PC-9 (cell line): ENCODE measurements at regions not wholly inside any gene's neighbourhood (a gene's known extent, or its start where the extent isn't known, plus 50 kb on each side); places are given as distances from the start of the nearest gene placed in this dataset.

Experiments used
- BruUV-seq: library from RNA; stranded (reverse); fragments of 400-500 nt; replicated peaks from 2 replicates; lab custom pipeline; 2021; lab: Mats Ljungman, UMichigan
- CTCF ChIA-PET: fragments of 300-600 bp; sonication (Branson Sonifier 250); formaldehyde crosslinking; loops from one replicate; lab custom pipeline; 2022; ENCODE audit warnings: antibody characterized with exemption; lab: Charles Lee
- POLR2A ChIA-PET: fragments of 300-600 bp; sonication (Branson Sonifier 250); formaldehyde crosslinking; loops from one replicate; lab custom pipeline; 2022; ENCODE audit warnings: antibody characterized with exemption; ENCODE audit not compliant: unreplicated experiment; lab: Charles Lee
- DNase-seq, 2 experiments: peaks; one replicate each; pipeline versions ENCODE4 v3.0.0 to v3.0.0-alpha.2; 2015 to 2022; ENCODE audit warnings: mixed read lengths in 1 of 2
- H2AFZ ChIP-seq: fragments of 200-600 bp; sonication (generic); 2 replicates; pipeline ENCODE4 v1.8.1; 2017; ENCODE audit warnings: antibody characterized with exemption
- H3F3A ChIP-seq: fragments of 200-600 bp; sonication (generic); 2 replicates; pipeline ENCODE4 v1.8.1; 2017; ENCODE audit warnings: antibody characterized with exemption, mild to moderate bottlenecking, low read depth; ENCODE audit not compliant: insufficient read depth
- H3K27ac ChIP-seq: fragments of 200-600 bp; sonication (generic); 2 replicates; pipeline ENCODE4 v1.6.1; 2016; ENCODE audit warnings: mixed run types
- H3K27me3 ChIP-seq: fragments of 200-600 bp; sonication (generic); 2 replicates; pipeline ENCODE4 v1.6.1; 2016; ENCODE audit warnings: low read depth, mixed run types; ENCODE audit not compliant: insufficient read depth
- H3K36me3 ChIP-seq: fragments of 200-600 bp; sonication (generic); 2 replicates; pipeline ENCODE4 v1.6.1; 2016; ENCODE audit warnings: low read depth, mixed run types
- H3K4me1 ChIP-seq: fragments of 200-600 bp; sonication (generic); replicated peaks from 2 replicates; pipeline ENCODE4 v1.6.1; 2016; ENCODE audit warnings: mixed run types; ENCODE audit not compliant: insufficient read depth
- H3K4me2 ChIP-seq: fragments of 200-600 bp; sonication (generic); 2 replicates; pipeline ENCODE4 v1.6.1; 2017; ENCODE audit warnings: mixed run types
- H3K4me3 ChIP-seq: fragments of 200-600 bp; sonication (generic); 2 replicates; pipeline ENCODE4 v1.6.1; 2016; ENCODE audit warnings: mixed run types
- H3K79me2 ChIP-seq: fragments of 200-600 bp; sonication (generic); 2 replicates; pipeline ENCODE4 v1.6.1; 2017; ENCODE audit warnings: low read depth, mixed run types
- H3K9me2 ChIP-seq: fragments of 200-600 bp; sonication (generic); 2 replicates; pipeline ENCODE4 v1.8.1; 2017; ENCODE audit warnings: mild to moderate bottlenecking; ENCODE audit not compliant: insufficient read depth
- H3K9me3 ChIP-seq: fragments of 200-600 bp; sonication (generic); 2 replicates; pipeline ENCODE4 v1.8.1; 2016; ENCODE audit warnings: low read depth; ENCODE audit not compliant: insufficient read depth
- H4K20me1 ChIP-seq: fragments of 200-600 bp; sonication (generic); 2 replicates; pipeline ENCODE4 v1.8.1; 2017; ENCODE audit not compliant: insufficient read depth
- EZH2 ChIP-seq: fragments of 200-600 bp; sonication (generic); IDR thresholded peaks from 2 replicates; pipeline ENCODE4 v1.8.0; 2017; ENCODE audit warnings: antibody characterized with exemption, low read depth
- intact Hi-C: fragments of 100-400 bp; cut with micrococcal nuclease; formaldehyde crosslinking; loops from one replicate; pipeline ENCODE4 v1.10.0; 2022; ENCODE audit not compliant: unreplicated experiment
- TF ChIP-seq, protein P1 (sequence below): fragments of 200-600 bp; sonication (generic); conservative IDR thresholded peaks from 2 replicates; pipeline ENCODE4 v1.6.1; 2017; ENCODE audit warnings: mixed run types, antibody characterized with exemption, mild to moderate bottlenecking, moderate library complexity

DNA sequence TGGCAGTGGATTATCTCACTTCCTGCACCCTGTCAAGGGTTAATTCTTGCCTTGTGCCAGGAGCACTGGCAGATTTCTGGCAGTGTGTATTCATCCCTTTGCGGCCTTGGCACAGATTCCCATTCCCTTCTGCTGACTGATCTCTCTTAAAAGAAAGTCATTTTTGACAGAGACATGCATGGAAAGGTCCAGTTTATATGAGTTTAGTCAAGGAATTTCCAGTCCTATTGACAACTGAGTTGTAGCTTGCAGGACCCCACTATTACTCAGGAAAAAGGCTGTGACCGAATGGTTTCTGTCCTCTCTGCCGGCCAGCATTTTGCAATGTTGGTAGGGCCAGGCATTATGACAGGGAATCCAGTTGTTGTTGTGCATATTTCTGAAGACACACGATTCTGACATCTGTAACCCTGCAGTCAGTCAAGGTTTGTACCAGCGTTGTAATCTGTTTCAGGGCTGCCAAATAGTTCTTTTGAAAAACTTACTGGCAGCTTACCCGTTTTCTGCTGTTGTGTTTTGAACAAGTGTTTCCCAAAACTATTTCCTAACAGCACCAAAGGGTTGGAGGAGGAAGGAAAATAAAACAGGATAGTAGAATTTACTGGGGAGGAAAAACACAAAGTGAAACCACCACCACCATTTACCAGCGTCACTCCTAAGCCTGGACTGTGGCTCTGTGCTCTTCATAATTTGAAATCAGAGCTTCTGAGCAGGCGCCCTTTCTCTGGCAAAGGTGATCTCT, 243.4 kb upstream of the KLF4 start:
- Histone ChIP-seq H4K20me1 (no peaks in the 10 kb centered on the region), H3K79me2 (no peaks in the 10 kb centered on the region), H3K9me2 (no peaks in the 10 kb centered on the region), H3K4me2 (no peak overlapping the region), H3K4me1 (no peaks in the 10 kb centered on the region; the same call in 1 of the 2 replicates), H3F3A (no peaks in the 10 kb centered on the region), H3K4me3 (no peak overlapping the region), H3K27ac (no peak overlapping the region), H3K36me3 (no peaks in the 10 kb centered on the region), H3K9me3 (no peaks in the 10 kb centered on the region), H3K27me3 (no peaks in the 10 kb centered on the region), H2AFZ (no peak overlapping the region)
- ChIA-PET CTCF (interaction anchor here (0.7 kb wide), 1 partner anchor 1209 kb away, joined by 3 read pairs; no protein-coding TSS in a partner anchor), POLR2A (interaction anchor here (0.6 kb wide), 1 partner anchor 48 kb away, joined by 8 read pairs; no protein-coding TSS in a partner anchor)
- BruUV-seq, result no TSS peak
- DNase-seq, result no peak
- TF ChIP-seq, protein P1, sequence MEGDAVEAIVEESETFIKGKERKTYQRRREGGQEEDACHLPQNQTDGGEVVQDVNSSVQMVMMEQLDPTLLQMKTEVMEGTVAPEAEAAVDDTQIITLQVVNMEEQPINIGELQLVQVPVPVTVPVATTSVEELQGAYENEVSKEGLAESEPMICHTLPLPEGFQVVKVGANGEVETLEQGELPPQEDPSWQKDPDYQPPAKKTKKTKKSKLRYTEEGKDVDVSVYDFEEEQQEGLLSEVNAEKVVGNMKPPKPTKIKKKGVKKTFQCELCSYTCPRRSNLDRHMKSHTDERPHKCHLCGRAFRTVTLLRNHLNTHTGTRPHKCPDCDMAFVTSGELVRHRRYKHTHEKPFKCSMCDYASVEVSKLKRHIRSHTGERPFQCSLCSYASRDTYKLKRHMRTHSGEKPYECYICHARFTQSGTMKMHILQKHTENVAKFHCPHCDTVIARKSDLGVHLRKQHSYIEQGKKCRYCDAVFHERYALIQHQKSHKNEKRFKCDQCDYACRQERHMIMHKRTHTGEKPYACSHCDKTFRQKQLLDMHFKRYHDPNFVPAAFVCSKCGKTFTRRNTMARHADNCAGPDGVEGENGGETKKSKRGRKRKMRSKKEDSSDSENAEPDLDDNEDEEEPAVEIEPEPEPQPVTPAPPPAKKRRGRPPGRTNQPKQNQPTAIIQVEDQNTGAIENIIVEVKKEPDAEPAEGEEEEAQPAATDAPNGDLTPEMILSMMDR, result no peak
- TF ChIP-seq EZH2, result no peak
- intact Hi-C loops, result no loop called here

DNA sequence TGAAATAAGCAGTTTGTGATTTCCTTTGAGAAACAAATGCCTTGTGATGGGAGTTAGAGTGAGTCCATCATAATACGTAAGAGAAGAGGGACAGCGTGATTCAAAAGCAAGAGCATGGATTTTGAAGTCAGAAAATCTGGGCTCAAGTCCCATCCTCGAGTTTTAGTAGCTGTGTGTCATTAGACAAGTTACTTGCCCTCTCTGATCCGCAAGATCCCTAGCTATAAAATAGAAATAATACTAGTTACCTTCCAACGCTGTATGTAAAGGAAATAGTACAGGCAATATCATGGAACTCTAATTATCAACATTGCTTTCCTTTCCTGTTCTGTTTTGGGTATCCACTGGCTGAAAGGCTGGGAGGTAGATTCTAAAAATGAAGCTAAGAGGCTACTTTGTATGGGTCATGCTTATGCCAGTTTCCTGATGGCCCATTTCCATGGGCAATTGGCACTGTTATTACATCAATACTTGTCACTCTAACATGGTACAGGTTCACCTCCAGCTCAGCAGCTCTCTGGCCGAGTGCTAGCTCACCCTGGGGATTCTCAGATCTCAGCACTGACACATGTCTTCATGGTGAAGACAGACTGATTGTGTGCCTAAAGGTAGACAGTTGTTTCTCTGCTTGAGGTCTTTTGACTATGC, 241.7 kb upstream of the KLF4 start:
- ChIA-PET POLR2A (no interaction called here), CTCF (no interaction called here)
- intact Hi-C loops, result no loop called here

DNA sequence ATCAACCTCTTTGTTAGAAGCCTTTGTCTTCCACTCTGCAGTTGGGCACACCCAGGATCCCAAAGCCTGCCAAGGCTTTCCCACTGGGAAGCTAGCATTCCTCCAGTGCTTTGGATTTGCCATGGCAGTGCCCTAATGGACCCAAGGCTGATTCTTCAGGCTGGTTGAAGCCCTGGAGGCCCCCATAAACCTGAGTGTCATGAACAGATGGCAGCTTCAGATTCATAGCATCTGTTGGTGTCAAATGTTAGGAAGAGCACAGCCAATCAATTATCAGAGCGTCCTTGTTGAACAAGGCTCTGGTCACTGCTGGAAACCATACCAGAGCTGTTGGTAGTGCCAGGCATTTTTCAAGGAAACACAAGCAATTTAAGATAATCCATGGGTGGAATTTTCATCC, 241.1 kb upstream of the KLF4 start:
- Histone ChIP-seq H3F3A (no peaks in the 10 kb centered on the region), H3K27me3 (no peaks in the 10 kb centered on the region), H3K4me1 (no peaks in the 10 kb centered on the region; the same call in 1 of the 2 replicates), H2AFZ (no peak overlapping the region), H3K79me2 (no peaks in the 10 kb centered on the region), H3K4me2 (no peak overlapping the region), H3K9me2 (no peaks in the 10 kb centered on the region), H3K36me3 (no peaks in the 10 kb centered on the region), H3K9me3 (no peaks in the 10 kb centered on the region), H3K4me3 (no peak overlapping the region), H3K27ac (no peak overlapping the region), H4K20me1 (no peaks in the 10 kb centered on the region)
- no peak for DNase-seq
- ChIA-PET CTCF (no interaction called here), POLR2A (no interaction called here)
- BruUV-seq, result no TSS peak
- TF ChIP-seq EZH2, result no peak
- TF ChIP-seq, protein P1, result no peak
- intact Hi-C loops, result no loop called here

More for the DNA sequence above, 241.7 kb upstream of the KLF4 start:
- Histone ChIP-seq H4K20me1 (no peaks in the 10 kb centered on the region), H3K4me2 (no peak overlapping the region), H3K4me3 (no peak overlapping the region), H3K27ac (no peak overlapping the region), H3K27me3 (no peaks in the 10 kb centered on the region), H3K9me2 (no peaks in the 10 kb centered on the region), H2AFZ (no peak overlapping the region), H3K36me3 (no peaks in the 10 kb centered on the region), H3K4me1 (no peaks in the 10 kb centered on the region; the same call in 1 of the 2 replicates), H3F3A (no peaks in the 10 kb centered on the region), H3K9me3 (no peaks in the 10 kb centered on the region), H3K79me2 (no peaks in the 10 kb centered on the region)
- DNase-seq, result no peak
- TF ChIP-seq, protein P1, result no peak
- TF ChIP-seq EZH2, result no peak
- BruUV-seq, result no TSS peak
